Endothelial cell of umbilical vein (primary cell): ENCODE measurements at regions not wholly inside any gene's neighbourhood (a gene's known extent, or its start where the extent isn't known, plus 50 kb on each side); places are given as distances from the start of the nearest gene placed in this dataset.

ENCODE experiments used
- JUN ChIP-seq: IDR thresholded peaks from 2 replicates; pipeline ENCODE4 v1.6.1; 2011; ENCODE audit warnings: borderline replicate concordance, low read depth; ENCODE audit not compliant: insufficient read length, insufficient read depth
- POLR2A ChIP-seq: IDR thresholded peaks from 2 replicates; pipeline ENCODE4 v1.6.1; 2012; ENCODE audit warnings: low read depth, mild to moderate bottlenecking, control low read depth, low read length
- POLR2AphosphoS5 ChIP-seq: IDR thresholded peaks from 2 replicates; pipeline ENCODE4 v1.6.1; 2012; ENCODE audit warnings: low read depth, mild to moderate bottlenecking, control low read depth, low read length, moderate library complexity; ENCODE audit not compliant: insufficient read depth
- TF ChIP-seq, protein P1 (sequence below), 2 donors: IDR thresholded peaks; 1 replicate in 1 of 2; 2 replicates in 1 of 2; pipeline ENCODE4 v1.5.1; 2011; ENCODE audit warnings: low read length in 2 of 2, mild to moderate bottlenecking in 2 of 2, moderate library complexity in 2 of 2, control low read depth in 1 of 2, inconsistent platforms in 1 of 2, low read depth in 1 of 2; ENCODE audit not compliant: insufficient read depth in 1 of 2; ENCODE audit errors: extremely low read depth in 1 of 2

DNA sequence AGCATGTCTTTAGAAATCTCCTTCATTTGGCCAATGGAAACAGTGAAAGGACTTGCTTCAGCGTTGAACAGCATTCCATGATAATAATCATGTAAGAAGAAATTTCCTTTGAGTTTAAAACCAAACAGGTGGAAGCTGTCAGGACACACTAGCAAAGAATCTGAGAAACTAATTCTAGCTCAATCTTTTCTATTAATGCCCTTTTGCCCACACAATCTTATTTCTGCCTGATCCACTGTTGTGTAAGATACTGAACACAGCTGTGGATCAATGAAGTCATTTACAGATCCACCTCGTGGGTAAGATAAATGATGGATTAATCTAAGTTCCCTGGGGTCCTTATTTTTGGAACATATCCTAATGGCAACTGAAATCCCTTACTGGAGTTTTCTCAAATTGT is 536.9 kb upstream of the LMO3 start:
- TF ChIP-seq, protein P1, sequence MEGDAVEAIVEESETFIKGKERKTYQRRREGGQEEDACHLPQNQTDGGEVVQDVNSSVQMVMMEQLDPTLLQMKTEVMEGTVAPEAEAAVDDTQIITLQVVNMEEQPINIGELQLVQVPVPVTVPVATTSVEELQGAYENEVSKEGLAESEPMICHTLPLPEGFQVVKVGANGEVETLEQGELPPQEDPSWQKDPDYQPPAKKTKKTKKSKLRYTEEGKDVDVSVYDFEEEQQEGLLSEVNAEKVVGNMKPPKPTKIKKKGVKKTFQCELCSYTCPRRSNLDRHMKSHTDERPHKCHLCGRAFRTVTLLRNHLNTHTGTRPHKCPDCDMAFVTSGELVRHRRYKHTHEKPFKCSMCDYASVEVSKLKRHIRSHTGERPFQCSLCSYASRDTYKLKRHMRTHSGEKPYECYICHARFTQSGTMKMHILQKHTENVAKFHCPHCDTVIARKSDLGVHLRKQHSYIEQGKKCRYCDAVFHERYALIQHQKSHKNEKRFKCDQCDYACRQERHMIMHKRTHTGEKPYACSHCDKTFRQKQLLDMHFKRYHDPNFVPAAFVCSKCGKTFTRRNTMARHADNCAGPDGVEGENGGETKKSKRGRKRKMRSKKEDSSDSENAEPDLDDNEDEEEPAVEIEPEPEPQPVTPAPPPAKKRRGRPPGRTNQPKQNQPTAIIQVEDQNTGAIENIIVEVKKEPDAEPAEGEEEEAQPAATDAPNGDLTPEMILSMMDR (IDR thresholded peaks at IDR 0.05; ENCODE audit: extremely low read depth in 1 of 2, insufficient read depth in 1 of 2, low read depth in 1 of 2, low read length in 2 of 2) = no peak
- TF ChIP-seq POLR2AphosphoS5 = no peak
- TF ChIP-seq POLR2A = no peak
- TF ChIP-seq JUN = no peak
